ENCODE measurements at regions not wholly inside any gene's neighbourhood (a gene's known extent, or its start where the extent isn't known, plus 50 kb on each side); places are given as distances from the start of the nearest gene placed in this dataset.
"Not testable (repeated sequence)": the region's sequence is repeated elsewhere in the genome, so short reads cannot be mapped to it uniquely, and the experiment has no call there.

GRCh38 chr6:2344319-2344905 lies 99.0 kb upstream of the GMDS start:
- H3K27me3 ChIP-seq: no peaks in the 10 kb centered on the region
- no peaks in the 10 kb centered on the region for H3K79me2 ChIP-seq
- H3K9me2 ChIP-seq (replicated peaks; ENCODE audit: insufficient read depth): no peaks in the 10 kb centered on the region
- no peak overlapping the region for H2AFZ ChIP-seq
- H3K27ac ChIP-seq: no peak overlapping the region
- WGBS (ENCODE audit: low lambda C conversion rate, missing lambda C conversion rate): 68% methylated on average over 6 of the region's 6 CpGs
- no peaks in the 10 kb centered on the region for H3K4me1 ChIP-seq (ENCODE audit: insufficient read depth)
- H3K36me3 ChIP-seq (replicated peaks; ENCODE audit: insufficient read depth, low read depth): no peaks in the 10 kb centered on the region
- H3K4me3 ChIP-seq: no peak overlapping the region
- H4K20me1 ChIP-seq (ENCODE audit: insufficient read depth, poor library complexity, severe bottlenecking): no peaks in the 10 kb centered on the region
- TF ChIP-seq CTCF (IDR thresholded peaks at IDR 0.05; ENCODE audit: poor library complexity) (no peak), EZH2phosphoT487 (IDR thresholded peaks at IDR 0.05; ENCODE audit: low read depth, severe bottlenecking, unreplicated experiment) (no peak), EZH2 (IDR thresholded peaks at IDR 0.05; ENCODE audit: borderline replicate concordance) (no peak)
- no peaks in the 10 kb centered on the region for H3K9me3 ChIP-seq (ENCODE audit: low read depth)
- no peak overlapping the region for H3K4me2 ChIP-seq
- no peak for DNase-seq (ENCODE audit: low spot score)

DNA sequence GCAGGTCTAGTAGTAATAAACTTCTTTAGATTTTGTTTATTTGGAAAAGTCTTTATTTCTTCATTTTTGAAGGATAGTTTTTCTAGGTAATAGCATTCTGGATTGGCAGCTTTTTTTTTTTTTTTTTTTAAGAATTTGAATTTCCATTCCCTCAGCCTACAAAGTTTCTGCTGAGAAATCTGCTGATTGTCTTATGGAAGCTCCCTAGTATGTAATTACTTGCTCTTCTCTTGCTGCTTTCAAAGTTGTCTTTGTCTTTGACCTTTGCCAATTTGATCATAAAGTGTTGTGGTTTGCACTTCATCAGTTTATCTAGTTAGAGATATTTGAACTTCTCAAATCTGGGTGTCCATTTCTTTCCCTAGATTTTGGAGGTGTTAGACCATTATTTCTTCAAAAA lies 82.2 kb upstream of the GMDS start:
- Histone ChIP-seq H3K79me2 (no peaks in the 10 kb centered on the region), H3K36me3 (replicated peaks; ENCODE audit: insufficient read depth, low read depth) (no peaks in the 10 kb centered on the region), H3K9me2 (replicated peaks; ENCODE audit: insufficient read depth) (no peaks in the 10 kb centered on the region), H4K20me1 (ENCODE audit: insufficient read depth, poor library complexity, severe bottlenecking) (no peaks in the 10 kb centered on the region), H3K4me3 (no peak overlapping the region), H3K9me3 (ENCODE audit: low read depth) (peaks cover 7% of the 10 kb centered on the region), H3K27ac (no peak overlapping the region), H3K4me1 (ENCODE audit: insufficient read depth) (no peaks in the 10 kb centered on the region), H3K27me3 (no peaks in the 10 kb centered on the region), H3K4me2 (no peak overlapping the region), H2AFZ (no peak overlapping the region)
- TF ChIP-seq EZH2 (IDR thresholded peaks at IDR 0.05; ENCODE audit: borderline replicate concordance) (no peak), EZH2phosphoT487 (IDR thresholded peaks at IDR 0.05; ENCODE audit: low read depth, severe bottlenecking, unreplicated experiment) (no peak)
- no peak for DNase-seq (ENCODE audit: low spot score)

GRCh38 chr6:2324166-2324953 lies 79.0 kb upstream of the GMDS start:
- Histone ChIP-seq H3K9me2 (replicated peaks; ENCODE audit: insufficient read depth) (no peaks in the 10 kb centered on the region), H3K27ac (no peak overlapping the region), H3K4me1 (ENCODE audit: insufficient read depth) (no peaks in the 10 kb centered on the region), H3K36me3 (replicated peaks; ENCODE audit: insufficient read depth, low read depth) (no peaks in the 10 kb centered on the region), H3K9me3 (ENCODE audit: low read depth) (peaks cover 7% of the 10 kb centered on the region), H3K4me3 (no peak overlapping the region), H3K79me2 (no peaks in the 10 kb centered on the region), H3K27me3 (no peaks in the 10 kb centered on the region), H3K4me2 (no peak overlapping the region), H4K20me1 (ENCODE audit: insufficient read depth, poor library complexity, severe bottlenecking) (no peaks in the 10 kb centered on the region), H2AFZ (no peak overlapping the region)
- WGBS (ENCODE audit: low lambda C conversion rate, missing lambda C conversion rate): 89% methylated on average over 2 of the region's 2 CpGs
- TF ChIP-seq EZH2phosphoT487 (IDR thresholded peaks at IDR 0.05; ENCODE audit: low read depth, severe bottlenecking, unreplicated experiment): no peak
- TF ChIP-seq EZH2 (IDR thresholded peaks at IDR 0.05; ENCODE audit: borderline replicate concordance): no peak
- no peak for TF ChIP-seq CTCF (IDR thresholded peaks at IDR 0.05; ENCODE audit: poor library complexity)
- DNase-seq (ENCODE audit: low spot score): no peak

DNA sequence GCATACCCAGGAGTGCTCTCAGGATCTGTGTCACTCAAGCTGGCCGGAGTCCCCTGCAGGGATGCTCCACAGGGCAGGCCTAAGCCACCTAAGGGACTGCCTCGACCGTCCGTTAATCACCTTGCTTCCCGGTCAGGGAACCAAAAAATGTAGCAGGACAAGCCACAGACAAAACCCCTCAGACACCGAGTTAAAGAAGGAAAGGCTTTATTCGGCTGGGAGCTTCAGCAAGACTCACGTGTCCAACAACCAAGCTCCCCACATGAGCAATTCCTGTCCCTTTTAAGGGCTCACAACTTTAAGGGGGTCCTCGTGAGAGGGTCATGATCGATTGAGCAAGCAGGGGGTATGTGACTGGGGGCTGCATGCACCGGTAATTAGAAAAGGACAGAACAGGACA lies 72.1 kb upstream of the GMDS start:
- H3K9me3 ChIP-seq (ENCODE audit: low read depth); H3K36me3 ChIP-seq (replicated peaks; ENCODE audit: insufficient read depth, low read depth); H3K9me2 ChIP-seq (replicated peaks; ENCODE audit: insufficient read depth); H2AFZ ChIP-seq; H3K79me2 ChIP-seq; H3K27me3 ChIP-seq; H3K4me2 ChIP-seq; H3K4me3 ChIP-seq; DNase-seq (ENCODE audit: low spot score); H3K4me1 ChIP-seq (ENCODE audit: insufficient read depth); H3K27ac ChIP-seq; H4K20me1 ChIP-seq (ENCODE audit: insufficient read depth, poor library complexity, severe bottlenecking): not testable (repeated sequence)
- 93% methylated on average over 11 of the region's 11 CpGs for WGBS (ENCODE audit: low lambda C conversion rate, missing lambda C conversion rate)

All from hepatocyte (in vitro differentiated cells).